Vagina (tissue), 2 donors: ENCODE measurements at regions not wholly inside any gene's neighbourhood (a gene's known extent, or its start where the extent isn't known, plus 50 kb on each side); places are given as distances from the start of the nearest gene placed in this dataset.

Experiments
- DNase-seq, 2 donors: peaks; one replicate each; pipeline ENCODE4 v3.0.0-alpha.2; 2017; ENCODE audit errors: extremely low spot score in 2 of 2
- H3K27ac ChIP-seq: fragments of 200-600 bp; sonication (generic); one replicate; pipeline ENCODE4 v1.5.1; 2019
- H3K27me3 ChIP-seq: fragments of 200-600 bp; sonication (generic); one replicate; pipeline ENCODE4 v1.5.1; 2019
- H3K36me3 ChIP-seq, 2 donors: fragments of 200-600 bp; sonication (generic); one replicate each; pipeline ENCODE4 v1.5.1; 2017 to 2019
- H3K4me1 ChIP-seq: fragments of 200-600 bp; sonication (generic); one replicate; pipeline ENCODE4 v1.5.1; 2019
- H3K4me3 ChIP-seq, 2 donors: fragments of 200-600 bp; sonication (generic); 1 replicate in 1 of 2; 2 replicates in 1 of 2; pipeline ENCODE4 v1.5.1; 2016 to 2019
- H3K9me3 ChIP-seq: fragments of 200-600 bp; sonication (generic); one replicate; pipeline ENCODE4 v1.5.1; 2019
- CTCF ChIP-seq, 3 experiments: fragments of 450-650 bp in 2 of 3; fragments of 200-600 bp in 1 of 3; sonication (generic) in 1 of 3; IDR thresholded peaks; one replicate each; pipeline ENCODE4 v1.5.1; 2017 to 2019; ENCODE audit warnings: antibody characterized with exemption in 3 of 3, mild to moderate bottlenecking in 2 of 3, moderate library complexity in 2 of 3
- POLR2A ChIP-seq, 2 donors: fragments of 450-650 bp; IDR thresholded peaks; one replicate each; pipeline ENCODE4 v1.6.1; 2017; ENCODE audit warnings: antibody characterized with exemption in 2 of 2, mild to moderate bottlenecking in 2 of 2, moderate library complexity in 2 of 2
- POLR2AphosphoS5 ChIP-seq, 2 donors: sonication (generic); formaldehyde crosslinking; IDR thresholded peaks; one replicate each; pipeline ENCODE4 v1.9.0; 2017; ENCODE audit warnings: antibody characterized with exemption in 2 of 2, mild to moderate bottlenecking in 2 of 2, low read depth in 1 of 2; ENCODE audit not compliant: insufficient read depth in 1 of 2
- intact Hi-C: fragments of 100-400 bp; cut with DNase I; formaldehyde crosslinking; loops from one replicate; pipeline ENCODE4 v1.15.1; 2023

GRCh38 chrX:40248822-40249221 lies 151.1 kb upstream of the BCOR start:
- H3K4me3 ChIP-seq = no peak overlapping the region
- DNase-seq = no peak
- intact Hi-C loops = no loop called here
- TF ChIP-seq POLR2A (IDR thresholded peaks at IDR 0.05) (no peak), POLR2AphosphoS5 (IDR thresholded peaks at IDR 0.05; ENCODE audit: insufficient read depth in 1 of 2, low read depth in 1 of 2) (no peak)
- no peak overlapping the region for H3K27ac ChIP-seq
- no peaks in the 10 kb centered on the region for H3K4me1 ChIP-seq
- H3K27me3 ChIP-seq = no peaks in the 10 kb centered on the region
- no peaks in the 10 kb centered on the region for H3K9me3 ChIP-seq
- H3K36me3 ChIP-seq = no peaks in the 10 kb centered on the region

GRCh38 chrX:40247848-40248622 lies 150.3 kb upstream of the BCOR start:
- intact Hi-C loops = no loop called here

GRCh38 chrX:40247382-40247781 lies 149.6 kb upstream of the BCOR start:
- DNase-seq = no peak
- Histone ChIP-seq H3K27ac (no peak overlapping the region), H3K36me3 (no peaks in the 10 kb centered on the region), H3K27me3 (no peaks in the 10 kb centered on the region), H3K4me3 (no peak overlapping the region), H3K9me3 (no peaks in the 10 kb centered on the region), H3K4me1 (no peaks in the 10 kb centered on the region)
- intact Hi-C loops = no loop called here
- TF ChIP-seq CTCF (IDR thresholded peaks at IDR 0.05) (no peak), POLR2AphosphoS5 (IDR thresholded peaks at IDR 0.05; ENCODE audit: insufficient read depth in 1 of 2, low read depth in 1 of 2) (no peak), POLR2A (IDR thresholded peaks at IDR 0.05) (no peak)

More at GRCh38 chrX:40247848-40248622, 150.3 kb upstream of the BCOR start:
- no peaks in the 10 kb centered on the region for H3K27me3 ChIP-seq
- no peak overlapping the region for H3K27ac ChIP-seq
- no peaks in the 10 kb centered on the region for H3K4me1 ChIP-seq
- H3K4me3 ChIP-seq = no peak overlapping the region
- no peaks in the 10 kb centered on the region for H3K9me3 ChIP-seq
- TF ChIP-seq CTCF (IDR thresholded peaks at IDR 0.05) (no peak), POLR2A (IDR thresholded peaks at IDR 0.05) (no peak), POLR2AphosphoS5 (IDR thresholded peaks at IDR 0.05; ENCODE audit: insufficient read depth in 1 of 2, low read depth in 1 of 2) (no peak)
- H3K36me3 ChIP-seq = no peaks in the 10 kb centered on the region
- no peak for DNase-seq

GRCh38 chrX:40245488-40246071 lies 147.8 kb upstream of the BCOR start:
- H3K27me3 ChIP-seq = no peaks in the 10 kb centered on the region
- H3K4me3 ChIP-seq = no peak overlapping the region
- intact Hi-C loops = no loop called here
- TF ChIP-seq POLR2AphosphoS5 (IDR thresholded peaks at IDR 0.05; ENCODE audit: insufficient read depth in 1 of 2, low read depth in 1 of 2) = no peak
- TF ChIP-seq CTCF (IDR thresholded peaks at IDR 0.05) = no peak
- no peak for TF ChIP-seq POLR2A (IDR thresholded peaks at IDR 0.05)
- no peaks in the 10 kb centered on the region for H3K4me1 ChIP-seq
- H3K27ac ChIP-seq = no peak overlapping the region
- H3K36me3 ChIP-seq = no peaks in the 10 kb centered on the region
- H3K9me3 ChIP-seq = no peaks in the 10 kb centered on the region
- no peak for DNase-seq

GRCh38 chrX:40244980-40245379 lies 147.2 kb upstream of the BCOR start:
- no peaks in the 10 kb centered on the region for H3K27me3 ChIP-seq
- intact Hi-C loops = no loop called here
- no peak overlapping the region for H3K27ac ChIP-seq
- no peaks in the 10 kb centered on the region for H3K4me1 ChIP-seq
- H3K4me3 ChIP-seq = no peak overlapping the region
- no peak for DNase-seq
- H3K36me3 ChIP-seq = no peaks in the 10 kb centered on the region
- no peaks in the 10 kb centered on the region for H3K9me3 ChIP-seq
- TF ChIP-seq CTCF (IDR thresholded peaks at IDR 0.05) = no peak
- no peak for TF ChIP-seq POLR2A (IDR thresholded peaks at IDR 0.05)
- TF ChIP-seq POLR2AphosphoS5 (IDR thresholded peaks at IDR 0.05; ENCODE audit: insufficient read depth in 1 of 2, low read depth in 1 of 2) = no peak
